HepG2 (cell line): ENCODE measurements at regions not wholly inside any gene's neighbourhood (a gene's known extent, or its start where the extent isn't known, plus 50 kb on each side); places are given as distances from the start of the nearest gene placed in this dataset.
A peak's percentile ranks its signal among the peaks of the same experiment; 100 is the strongest.

ENCODE experiments used
- ATAC-seq: fragments of 200-7000 bp; cut with Tn5 transposase; 3 replicates; pipeline ENCODE4 v1.9.1; 2020; ENCODE audit warnings: mild to moderate bottlenecking, moderate library complexity
- BruUV-seq: library from RNA; stranded (reverse); fragments of 400-500 nt; replicated peaks from 2 replicates; lab custom pipeline; 2021; lab: Mats Ljungman, UMichigan
- CTCF ChIA-PET: fragments of 300-600 bp; formaldehyde crosslinking; extraction: SDS; loops from one replicate; lab custom pipeline; 2021; ENCODE audit warnings: low total read pairs, inconsistent platforms, low intra/inter-chr PET ratio; lab: Yijun Ruan, JAX
- POLR2A ChIA-PET: fragments of 350-600 bp; sonication (Branson Sonifier 250); formaldehyde crosslinking; loops from one replicate; lab custom pipeline; 2020; ENCODE audit warnings: antibody characterized with exemption, inconsistent platforms; lab: Yijun Ruan, JAX
- DNase-seq: peaks from one replicate; pipeline ENCODE4 v3.0.0-alpha.2; 2015; ENCODE audit warnings: low spot score
- FAIRE-seq: peaks from 3 replicates; lab custom pipeline; 2011; peaks lifted over from hg19 to GRCh38; lab: Jason Lieb, UNC
- H2AFZ ChIP-seq: one replicate; pipeline ENCODE4 v1.6.1; 2011; ENCODE audit warnings: low read length, inconsistent platforms
- H3K27ac ChIP-seq: fragments of 300-600 bp; 3 replicates; pipeline ENCODE4 v1.8.0; 2011; ENCODE audit warnings: mixed run types, mild to moderate bottlenecking, mixed read lengths, low read length, inconsistent platforms; ENCODE audit not compliant: insufficient read depth; ENCODE audit errors: extremely low read length
- H3K27me3 ChIP-seq, 2 experiments: fragments of 200-600 bp in 1 of 2; 2 replicates in 1 of 2; 3 replicates in 1 of 2; pipeline versions ENCODE4 v1.6.0 to v1.8.0; 2011; ENCODE audit warnings: low read length in 2 of 2, mild to moderate bottlenecking in 2 of 2, moderate library complexity in 2 of 2, inconsistent platforms in 1 of 2; ENCODE audit not compliant: insufficient read depth in 2 of 2, control insufficient read depth in 1 of 2
- H3K36me3 ChIP-seq, 2 experiments: fragments of 200-600 bp in 1 of 2; replicated peaks in 1 of 2; 2 replicates in 1 of 2; 3 replicates in 1 of 2; pipeline versions ENCODE4 v1.5.1 to v1.8.0; 2011; ENCODE audit warnings: low read length in 2 of 2, inconsistent platforms in 1 of 2; ENCODE audit not compliant: insufficient read depth in 2 of 2, control insufficient read depth in 1 of 2
- H3K4me1 ChIP-seq: 2 replicates; pipeline ENCODE4 v1.5.1; 2012; ENCODE audit warnings: low read length, inconsistent platforms; ENCODE audit not compliant: insufficient read depth
- H3K4me2 ChIP-seq: 2 replicates; pipeline ENCODE4 v1.6.0; 2011; ENCODE audit warnings: low read depth, low read length, inconsistent platforms
- H3K4me3 ChIP-seq, 3 experiments: fragments of 200-600 bp in 1 of 3; sonication (generic), shearing (Covaris generic) in 1 of 3; replicated peaks in 1 of 3; 2 replicates each; pipeline ENCODE4 v1.5.1; 2011 to 2016; ENCODE audit warnings: low read length in 3 of 3, inconsistent platforms in 2 of 3, low read depth in 2 of 3, mild to moderate bottlenecking in 2 of 3, control low read depth in 1 of 3, mixed read lengths in 1 of 3; ENCODE audit not compliant: insufficient read depth in 1 of 3
- H3K79me2 ChIP-seq: one replicate; pipeline ENCODE4 v1.6.1; 2011; ENCODE audit warnings: low read length, inconsistent platforms; ENCODE audit not compliant: insufficient read depth
- H3K9ac ChIP-seq: 2 replicates; pipeline ENCODE4 v1.6.0; 2011; ENCODE audit warnings: mild to moderate bottlenecking, low read depth, low read length, inconsistent platforms; ENCODE audit not compliant: insufficient read depth
- H3K9me3 ChIP-seq: 2 replicates; pipeline ENCODE4 v1.5.1; 2012; ENCODE audit warnings: mild to moderate bottlenecking, low read length
- H4K20me1 ChIP-seq: 2 replicates; pipeline ENCODE4 v1.6.0; 2011; ENCODE audit warnings: inconsistent platforms, mild to moderate bottlenecking, low read length, moderate library complexity; ENCODE audit not compliant: insufficient read depth
- GATAD1 ChIP-seq: IDR thresholded peaks from 2 replicates; pipeline ENCODE4 v1.6.1; 2016; ENCODE audit warnings: missing genetic modification reagents, missing compliant biosample characterization
- HES4 ChIP-seq: sonication (generic); formaldehyde crosslinking; IDR thresholded peaks from 2 replicates; pipeline ENCODE4 v1.9.0; 2021; ENCODE audit warnings: mild to moderate bottlenecking, missing genetic modification reagents, borderline replicate concordance
- MAF1 ChIP-seq: sonication (generic); formaldehyde crosslinking; IDR thresholded peaks from 2 replicates; pipeline ENCODE4 v1.5.0; 2020; ENCODE audit warnings: missing genetic modification reagents, borderline replicate concordance
- NCOA1 ChIP-seq: sonication (generic); formaldehyde crosslinking; IDR thresholded peaks from 2 replicates; pipeline ENCODE4 v1.9.0; 2021; ENCODE audit warnings: missing genetic modification reagents
- NR0B2 ChIP-seq: sonication (generic); formaldehyde crosslinking; IDR thresholded peaks from 2 replicates; pipeline ENCODE4 v1.4.0; 2020; ENCODE audit warnings: mild to moderate bottlenecking, missing genetic modification reagents
- PHF8 ChIP-seq: sonication (generic); formaldehyde crosslinking; IDR thresholded peaks from 2 replicates; pipeline ENCODE4 v1.5.0; 2020; ENCODE audit warnings: missing genetic modification reagents
- SCMH1 ChIP-seq: sonication (generic); formaldehyde crosslinking; IDR thresholded peaks from 2 replicates; pipeline ENCODE4 v1.9.0; 2021; ENCODE audit warnings: missing genetic modification reagents, mild to moderate bottlenecking, borderline replicate concordance
- SSRP1 ChIP-seq: IDR thresholded peaks from 2 replicates; pipeline ENCODE4 v1.6.1; 2016; ENCODE audit warnings: control low read depth
- ZKSCAN1 ChIP-seq: fragments of 150-350 bp; IDR thresholded peaks from 2 replicates; pipeline ENCODE4 v1.6.1; 2014; ENCODE audit warnings: low read length
- ZNF687 ChIP-seq: sonication (generic); formaldehyde crosslinking; IDR thresholded peaks from 2 replicates; pipeline ENCODE4 v1.5.1; 2020; ENCODE audit warnings: mild to moderate bottlenecking, missing genetic modification reagents, moderate library complexity
- ZNF784 ChIP-seq: sonication (generic); formaldehyde crosslinking; IDR thresholded peaks from 2 replicates; pipeline ENCODE4 v1.5.1; 2020; ENCODE audit warnings: missing genetic modification reagents, mild to moderate bottlenecking, borderline replicate concordance
- ZNF850 ChIP-seq: sonication (generic); formaldehyde crosslinking; conservative IDR thresholded peaks from 2 replicates; pipeline ENCODE4 v1.9.0; 2021; ENCODE audit warnings: mild to moderate bottlenecking, missing genetic modification reagents
- ZNF891 ChIP-seq: sonication (generic); formaldehyde crosslinking; IDR thresholded peaks from 2 replicates; pipeline ENCODE4 v1.5.0; 2020; ENCODE audit warnings: mild to moderate bottlenecking, missing genetic modification reagents
- ZSCAN20 ChIP-seq: sonication (generic); formaldehyde crosslinking; IDR thresholded peaks from 2 replicates; pipeline ENCODE4 v1.4.0; 2020; ENCODE audit warnings: missing genetic modification reagents, mild to moderate bottlenecking, borderline replicate concordance
- WGBS: methylation state at CpG from one replicate; pipeline ENCODE4 v1.1.6; 2017; ENCODE audit warnings: low lambda C conversion rate; 5-methylcytosine and 5-hydroxymethylcytosine counted together
- in situ Hi-C: cut with HindIII; loops from 2 replicates; pipeline ENCODE4 v1.10.0; 2017; ENCODE audit warnings: low pct_unique_long_range_greater_than_20kb; ENCODE audit not compliant: extremely low pct_ligation_motif_present
- intact Hi-C: fragments of 100-400 bp; cut with micrococcal nuclease; formaldehyde crosslinking; loops from one replicate; pipeline ENCODE4 v1.10.0; 2022; ENCODE audit not compliant: unreplicated experiment

GRCh38 chr15:53038655-53038941 lies 248.5 kb upstream of the ONECUT1 start (continued):
- TF ChIP-seq ZNF687 (peak; percentile 50), ZSCAN20 (CRISPR knock-in tag) (no peak), ZNF850 (CRISPR knock-in tag) (no peak)

- no peak for DNase-seq
- peaks cover 51% of the 10 kb centered on the region for H3K4me1 ChIP-seq
- no peaks in the 10 kb centered on the region for H3K36me3 ChIP-seq
- no TSS peak for BruUV-seq
- POLR2A ChIA-PET: no interaction called here
- no peak overlapping the region for H3K27ac ChIP-seq
- peak overlapping the region; percentile 74 for H3K4me2 ChIP-seq
- H3K79me2 ChIP-seq: no peaks in the 10 kb centered on the region
- intact Hi-C loops (loop anchor here (5.0 to 10.0 kb wide), 2 partner anchors 253 to 519 kb away; no protein-coding TSS in a partner anchor), in situ Hi-C loops (no loop called here)
- peak; percentile 14 for ATAC-seq
- no peaks in the 10 kb centered on the region for H3K27me3 ChIP-seq
- FAIRE-seq: no peak
- H3K9me3 ChIP-seq: no peaks in the 10 kb centered on the region
- CTCF ChIA-PET: no interaction called here
- peak overlapping the region in 1 of 3 experiments; percentile 56; a peak in 2 of 6 replicates for H3K4me3 ChIP-seq
- H3K9ac ChIP-seq: no peak overlapping the region
- H4K20me1 ChIP-seq: no peaks in the 10 kb centered on the region
- H2AFZ ChIP-seq: peak overlapping the region; percentile 48
- 50% methylated on average over 10 of the region's 14 CpGs for WGBS
- no peak for TF ChIP-seq ZNF784 (CRISPR knock-in tag)
- no peak for TF ChIP-seq HES4 (CRISPR knock-in tag)
- no peak for TF ChIP-seq NR0B2
- no peak for TF ChIP-seq GATAD1 (CRISPR knock-in tag)
- TF ChIP-seq SSRP1 (CRISPR knock-in tag): no peak
- no peak for TF ChIP-seq ZKSCAN1
- no peak for TF ChIP-seq ZNF891 (CRISPR knock-in tag)
- no peak for TF ChIP-seq NCOA1 (CRISPR knock-in tag)
- no peak for TF ChIP-seq PHF8 (CRISPR knock-in tag)
- TF ChIP-seq MAF1 (CRISPR knock-in tag): no peak
- no peak for TF ChIP-seq SCMH1 (CRISPR knock-in tag)
Measured at GRCh38 chr15:53037904-53038654, 247.9 kb upstream of the ONECUT1 start.
